ENCODE measurements at regions not wholly inside any gene's neighbourhood (a gene's known extent, or its start where the extent isn't known, plus 50 kb on each side); places are given as distances from the start of the nearest gene placed in this dataset.
A peak's percentile ranks its signal among the peaks of the same experiment; 100 is the strongest.

- Mint-ChIP-seq H3K36me3 (peaks cover 16% of the 10 kb centered on the region), H3K27me3 (no peaks in the 10 kb centered on the region), H3K9me3 (peaks cover 2 to 9% (median 6%) of the 10 kb centered on the region in 3 donors), H3K27ac (peak overlapping the region; percentile 50 to 56), H3K4me3 (peak overlapping the region in 2 of 3 donors; percentile 14 to 39), H3K4me1 (peaks cover 30 to 48% (median 38%) of the 10 kb centered on the region in 3 donors)
- peak in 31 of 35 experiments; percentile 3 to 57 (median 20) for DNase-seq
- Histone ChIP-seq H3K36me3 (ENCODE audit: control insufficient read depth in 2 of 2, extremely low read depth in 1 of 2, insufficient read depth in 1 of 2, low read length in 1 of 2) (no peaks in the 10 kb centered on the region), H3K27ac (ENCODE audit: low read length) (no peak overlapping the region), H3K4me1 (ENCODE audit: control insufficient read depth in 1 of 2, extremely low read depth in 1 of 2, insufficient read depth in 2 of 2, low read length in 2 of 2) (peaks cover 20 to 33% of the 10 kb centered on the region in 2 experiments), H3K4me3 (ENCODE audit: control insufficient read depth in 1 of 2, extremely low read depth in 1 of 2, low read length in 1 of 2) (peak overlapping the region in 1 of 2 donors; percentile 44), H3K27me3 (replicated peaks in 1 of 2; ENCODE audit: control insufficient read depth in 2 of 2, extremely low read depth in 1 of 2, insufficient read depth in 2 of 2, low read length in 1 of 2) (no peaks in the 10 kb centered on the region), H3K9me3 (no peaks in the 10 kb centered on the region)
- POLR2A ChIA-PET = no interaction called here
- no CpG with 5 or more reads among the region's 2 CpGs for WGBS (ENCODE audit: insufficient coverage)
- CTCF ChIA-PET = interaction anchor here in 1 of 2 donors (1.3 kb wide), 1 partner anchor 14 kb away, joined by 4 read pairs; no protein-coding TSS in a partner anchor
- ATAC-seq (replicated peaks in 1 of 4) = peak; percentile 77 to 98 (median 94)
These were observed 444.0 kb downstream of the XYLT1 start for GRCh38 chr16:17026600-17027242.

- CTCF ChIA-PET = interaction anchor here in 1 of 2 donors (1.3 kb wide), 1 partner anchor 15 kb away, joined by 4 read pairs; no protein-coding TSS in a partner anchor
These were observed 443.2 kb downstream of the XYLT1 start for GRCh38 chr16:17027488-17028129.

DNA sequence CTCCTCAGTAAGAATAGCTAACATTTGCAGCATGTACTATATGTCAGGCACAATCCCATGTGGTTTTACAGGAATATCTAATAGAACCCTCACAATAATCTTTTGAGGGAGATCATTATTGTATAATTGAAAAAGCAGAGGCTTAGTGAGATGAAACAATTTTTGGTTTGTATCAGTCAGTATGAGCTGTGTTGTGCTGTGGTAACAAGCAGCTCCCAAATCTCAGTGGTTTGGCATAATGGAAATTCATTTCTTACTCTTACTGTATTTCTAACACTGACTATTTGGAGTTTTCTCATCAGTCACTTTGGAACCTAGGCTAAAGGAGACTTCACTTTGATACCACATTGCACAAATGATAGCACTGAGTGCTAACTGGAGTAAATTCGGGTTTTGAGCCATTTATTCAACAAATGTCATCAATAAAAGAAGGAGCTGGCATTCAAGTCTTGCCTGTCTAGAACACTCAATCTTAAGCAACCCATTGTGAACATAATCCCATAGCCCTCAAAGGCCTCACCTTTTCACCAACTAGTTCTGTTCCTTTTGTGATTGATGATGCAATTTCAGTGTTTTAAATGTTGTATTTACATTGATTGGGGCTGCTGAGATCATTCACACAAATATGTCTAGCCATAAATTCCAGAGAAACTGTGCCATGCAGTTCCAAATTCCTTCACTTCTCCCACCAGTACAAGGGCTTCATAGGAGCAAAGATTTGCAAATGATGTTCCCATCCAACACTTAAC is 441.0 kb downstream of the XYLT1 start:
- DNase-seq (no peak), ATAC-seq (replicated peaks in 1 of 4) (no peak)
- no peaks in the 10 kb centered on the region for H3K36me3 ChIP-seq (ENCODE audit: control insufficient read depth in 2 of 2, extremely low read depth in 1 of 2, insufficient read depth in 1 of 2, low read length in 1 of 2)
- no peaks in the 10 kb centered on the region for H3K27me3 ChIP-seq (replicated peaks in 1 of 2; ENCODE audit: control insufficient read depth in 2 of 2, extremely low read depth in 1 of 2, insufficient read depth in 2 of 2, low read length in 1 of 2)
- no peaks in the 10 kb centered on the region for H3K27me3 Mint-ChIP-seq
- H3K27ac Mint-ChIP-seq = no peak overlapping the region
- WGBS (ENCODE audit: insufficient coverage) = 78% methylated on average over 1 of the region's 1 CpG
- ChIA-PET POLR2A (interaction anchor here in 1 of 2 donors (0.8 kb wide), 1 partner anchor 345 kb away, joined by 3 read pairs; no protein-coding TSS in a partner anchor), CTCF (no interaction called here)
- peaks cover 18 to 32% of the 10 kb centered on the region in 2 experiments for H3K4me1 ChIP-seq (ENCODE audit: control insufficient read depth in 1 of 2, extremely low read depth in 1 of 2, insufficient read depth in 2 of 2, low read length in 2 of 2)
- H3K4me3 ChIP-seq (ENCODE audit: control insufficient read depth in 1 of 2, extremely low read depth in 1 of 2, low read length in 1 of 2) = no peak overlapping the region
- H3K36me3 Mint-ChIP-seq = peaks cover 23% of the 10 kb centered on the region
- no peak overlapping the region for H3K27ac ChIP-seq (ENCODE audit: low read length)
- peaks cover 30 to 44% (median 35%) of the 10 kb centered on the region in 3 donors for H3K4me1 Mint-ChIP-seq
- H3K4me3 Mint-ChIP-seq = no peak overlapping the region
- H3K9me3 Mint-ChIP-seq = peaks cover 5 to 14% (median 10%) of the 10 kb centered on the region in 3 donors
- H3K9me3 ChIP-seq = no peaks in the 10 kb centered on the region

More at GRCh38 chr16:17027488-17028129, 443.2 kb downstream of the XYLT1 start:
- no peaks in the 10 kb centered on the region for H3K27me3 Mint-ChIP-seq
- WGBS (ENCODE audit: insufficient coverage) = 80% methylated on average over 2 of the region's 6 CpGs
- DNase-seq (no peak), ATAC-seq (replicated peaks in 1 of 4) (no peak)
- Histone ChIP-seq H3K27ac (ENCODE audit: low read length) (no peak overlapping the region), H3K4me3 (ENCODE audit: control insufficient read depth in 1 of 2, extremely low read depth in 1 of 2, low read length in 1 of 2) (no peak overlapping the region), H3K36me3 (ENCODE audit: control insufficient read depth in 2 of 2, extremely low read depth in 1 of 2, insufficient read depth in 1 of 2, low read length in 1 of 2) (no peaks in the 10 kb centered on the region), H3K27me3 (replicated peaks in 1 of 2; ENCODE audit: control insufficient read depth in 2 of 2, extremely low read depth in 1 of 2, insufficient read depth in 2 of 2, low read length in 1 of 2) (no peaks in the 10 kb centered on the region), H3K9me3 (no peaks in the 10 kb centered on the region), H3K4me1 (ENCODE audit: control insufficient read depth in 1 of 2, extremely low read depth in 1 of 2, insufficient read depth in 2 of 2, low read length in 2 of 2) (peaks cover 20 to 33% of the 10 kb centered on the region in 2 experiments)
- H3K4me1 Mint-ChIP-seq = peaks cover 30 to 49% (median 38%) of the 10 kb centered on the region in 3 donors
- H3K27ac Mint-ChIP-seq = peak overlapping the region in 1 of 2 donors; percentile 68
- peaks cover 2 to 9% (median 6%) of the 10 kb centered on the region in 3 donors for H3K9me3 Mint-ChIP-seq
- POLR2A ChIA-PET = no interaction called here
- no peak overlapping the region for H3K4me3 Mint-ChIP-seq
- H3K36me3 Mint-ChIP-seq = peaks cover 16% of the 10 kb centered on the region

DNA sequence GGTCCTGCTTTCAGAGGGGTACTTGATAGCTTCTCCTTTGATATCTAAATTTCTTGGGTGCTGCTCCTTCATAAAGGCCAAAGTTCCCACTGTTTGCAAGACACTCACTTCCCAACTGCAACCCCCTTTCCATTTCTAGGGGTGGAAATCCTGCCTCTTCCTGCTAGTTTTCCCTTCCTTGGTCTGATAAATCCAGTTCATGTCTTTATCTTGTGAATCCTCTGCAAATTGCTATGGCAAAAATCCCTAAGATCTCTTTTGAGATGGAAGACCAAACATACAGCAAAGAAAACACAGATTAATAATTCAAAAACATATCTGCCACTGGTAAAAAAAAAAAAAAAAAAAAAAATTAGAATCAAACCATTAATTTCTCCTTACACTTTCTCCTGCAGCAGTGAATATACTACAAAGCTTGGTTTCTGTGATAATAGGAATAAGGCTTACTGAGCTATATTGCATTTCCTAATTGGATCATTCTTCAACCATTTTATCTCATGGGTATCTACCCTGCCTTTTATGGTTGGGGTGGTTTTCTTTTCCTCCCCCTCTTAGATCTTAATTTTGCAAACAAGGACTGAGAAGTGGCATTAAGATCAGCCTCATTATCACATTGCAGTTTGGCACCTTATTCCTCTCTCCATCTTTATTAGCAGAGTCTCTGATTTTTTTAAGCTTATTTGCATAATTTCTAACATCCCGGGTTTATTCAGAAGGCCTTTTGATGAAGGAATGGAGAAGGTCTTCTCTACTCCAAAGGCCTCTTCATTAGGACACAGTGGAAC is 439.1 kb downstream of the XYLT1 start:
- Histone ChIP-seq H3K27me3 (replicated peaks in 1 of 2; ENCODE audit: control insufficient read depth in 2 of 2, extremely low read depth in 1 of 2, insufficient read depth in 2 of 2, low read length in 1 of 2) (no peaks in the 10 kb centered on the region), H3K27ac (ENCODE audit: low read length) (no peak overlapping the region), H3K4me3 (ENCODE audit: control insufficient read depth in 1 of 2, extremely low read depth in 1 of 2, low read length in 1 of 2) (no peak overlapping the region), H3K36me3 (ENCODE audit: control insufficient read depth in 2 of 2, extremely low read depth in 1 of 2, insufficient read depth in 1 of 2, low read length in 1 of 2) (no peaks in the 10 kb centered on the region), H3K4me1 (ENCODE audit: control insufficient read depth in 1 of 2, extremely low read depth in 1 of 2, insufficient read depth in 2 of 2, low read length in 2 of 2) (peaks cover 11 to 19% of the 10 kb centered on the region in 2 experiments), H3K9me3 (no peaks in the 10 kb centered on the region)
- peaks cover 14 to 25% (median 17%) of the 10 kb centered on the region in 3 donors for H3K4me1 Mint-ChIP-seq
- H3K27me3 Mint-ChIP-seq = no peaks in the 10 kb centered on the region
- CTCF ChIA-PET = no interaction called here
- ATAC-seq (replicated peaks in 1 of 4) (no peak), DNase-seq (no peak)
- peaks cover 5 to 14% (median 7%) of the 10 kb centered on the region in 3 donors for H3K9me3 Mint-ChIP-seq
- WGBS (ENCODE audit: insufficient coverage) = no CpG with 5 or more reads among the region's 1 CpG
- no peak overlapping the region for H3K4me3 Mint-ChIP-seq
- no peak overlapping the region for H3K27ac Mint-ChIP-seq
- POLR2A ChIA-PET = interaction anchor here in 1 of 2 donors (0.6 to 0.7 kb wide), 2 partner anchors 14 to 20 kb away, joined by 3 to 4 read pairs; no protein-coding TSS in a partner anchor
- H3K36me3 Mint-ChIP-seq = peaks cover 23% of the 10 kb centered on the region

DNA sequence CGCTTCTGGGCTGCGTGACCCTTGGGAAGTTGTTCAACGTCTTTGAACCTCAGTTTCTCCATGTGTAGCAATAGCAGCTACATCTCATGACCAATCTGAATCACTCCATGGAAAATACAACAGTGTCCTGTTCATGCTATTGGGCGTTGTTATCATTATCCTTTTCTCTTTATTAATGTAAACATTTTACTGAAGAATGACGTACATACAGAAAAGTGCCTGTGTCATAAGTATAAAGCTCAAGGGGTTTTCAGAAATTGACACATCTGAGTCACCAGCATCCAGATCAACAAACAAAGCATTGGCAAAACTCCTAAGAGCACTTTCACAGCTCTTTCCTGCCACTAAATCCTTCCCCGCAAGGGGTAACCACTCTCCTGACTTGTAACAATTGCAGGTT is 438.4 kb downstream of the XYLT1 start:
- DNase-seq = no peak
- no peak for ATAC-seq (replicated peaks in 1 of 4)
- Histone ChIP-seq H3K27me3 (replicated peaks in 1 of 2; ENCODE audit: control insufficient read depth in 2 of 2, extremely low read depth in 1 of 2, insufficient read depth in 2 of 2, low read length in 1 of 2) (no peaks in the 10 kb centered on the region), H3K27ac (ENCODE audit: low read length) (no peak overlapping the region), H3K9me3 (no peaks in the 10 kb centered on the region), H3K4me3 (ENCODE audit: control insufficient read depth in 1 of 2, extremely low read depth in 1 of 2, low read length in 1 of 2) (no peak overlapping the region), H3K4me1 (ENCODE audit: control insufficient read depth in 1 of 2, extremely low read depth in 1 of 2, insufficient read depth in 2 of 2, low read length in 2 of 2) (peaks cover 5 to 16% of the 10 kb centered on the region in 2 experiments), H3K36me3 (ENCODE audit: control insufficient read depth in 2 of 2, extremely low read depth in 1 of 2, insufficient read depth in 1 of 2, low read length in 1 of 2) (no peaks in the 10 kb centered on the region)
- 89% methylated on average over 3 of the region's 6 CpGs for WGBS (ENCODE audit: insufficient coverage)
- no peaks in the 10 kb centered on the region for H3K27me3 Mint-ChIP-seq
- CTCF ChIA-PET = no interaction called here
- no peak overlapping the region for H3K27ac Mint-ChIP-seq
- H3K36me3 Mint-ChIP-seq = peaks cover 23% of the 10 kb centered on the region
- peaks cover 7 to 19% (median 10%) of the 10 kb centered on the region in 3 donors for H3K4me1 Mint-ChIP-seq
- POLR2A ChIA-PET = interaction anchor here (0.6 to 0.7 kb wide), 3 partner anchors 15 to 40 kb away, joined by 3 to 12 read pairs (median 4); no protein-coding TSS in a partner anchor
- peaks cover 5 to 14% (median 7%) of the 10 kb centered on the region in 3 donors for H3K9me3 Mint-ChIP-seq
- H3K4me3 Mint-ChIP-seq = no peak overlapping the region
